ENCODE measurements at regions not wholly inside any gene's neighbourhood (a gene's known extent, or its start where the extent isn't known, plus 50 kb on each side); places are given as distances from the start of the nearest gene placed in this dataset.
A peak's percentile ranks its signal among the peaks of the same experiment; 100 is the strongest.

- TF ChIP-seq MAFK (IDR thresholded peaks at IDR 0.05; ENCODE audit: low read depth, low read length) (no peak), POLR2A (IDR thresholded peaks at IDR 0.05; ENCODE audit: low read depth, low read length) (no peak), RCOR1 (IDR thresholded peaks at IDR 0.05; ENCODE audit: insufficient replicate concordance, low read length) (no peak), CHD1 (IDR thresholded peaks at IDR 0.05; ENCODE audit: low read depth, low read length) (no peak), MAZ (IDR thresholded peaks at IDR 0.05; ENCODE audit: borderline replicate concordance, low read depth, low read length) (no peak), BHLHE40 (IDR thresholded peaks at IDR 0.05; ENCODE audit: low read depth, low read length) (no peak), RAD21 (IDR thresholded peaks at IDR 0.05; ENCODE audit: low read length) (peak; percentile 93), MXI1 (IDR thresholded peaks at IDR 0.05; ENCODE audit: borderline replicate concordance, low read depth, low read length) (no peak), SMC3 (IDR thresholded peaks at IDR 0.05; ENCODE audit: low read depth, low read length) (peak; percentile 87)
- TF ChIP-seq, protein P1, sequence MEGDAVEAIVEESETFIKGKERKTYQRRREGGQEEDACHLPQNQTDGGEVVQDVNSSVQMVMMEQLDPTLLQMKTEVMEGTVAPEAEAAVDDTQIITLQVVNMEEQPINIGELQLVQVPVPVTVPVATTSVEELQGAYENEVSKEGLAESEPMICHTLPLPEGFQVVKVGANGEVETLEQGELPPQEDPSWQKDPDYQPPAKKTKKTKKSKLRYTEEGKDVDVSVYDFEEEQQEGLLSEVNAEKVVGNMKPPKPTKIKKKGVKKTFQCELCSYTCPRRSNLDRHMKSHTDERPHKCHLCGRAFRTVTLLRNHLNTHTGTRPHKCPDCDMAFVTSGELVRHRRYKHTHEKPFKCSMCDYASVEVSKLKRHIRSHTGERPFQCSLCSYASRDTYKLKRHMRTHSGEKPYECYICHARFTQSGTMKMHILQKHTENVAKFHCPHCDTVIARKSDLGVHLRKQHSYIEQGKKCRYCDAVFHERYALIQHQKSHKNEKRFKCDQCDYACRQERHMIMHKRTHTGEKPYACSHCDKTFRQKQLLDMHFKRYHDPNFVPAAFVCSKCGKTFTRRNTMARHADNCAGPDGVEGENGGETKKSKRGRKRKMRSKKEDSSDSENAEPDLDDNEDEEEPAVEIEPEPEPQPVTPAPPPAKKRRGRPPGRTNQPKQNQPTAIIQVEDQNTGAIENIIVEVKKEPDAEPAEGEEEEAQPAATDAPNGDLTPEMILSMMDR (conservative IDR thresholded peaks at IDR 0.05; ENCODE audit: low read depth, low read length) = peak; percentile 83
- TF ChIP-seq, protein P2, sequence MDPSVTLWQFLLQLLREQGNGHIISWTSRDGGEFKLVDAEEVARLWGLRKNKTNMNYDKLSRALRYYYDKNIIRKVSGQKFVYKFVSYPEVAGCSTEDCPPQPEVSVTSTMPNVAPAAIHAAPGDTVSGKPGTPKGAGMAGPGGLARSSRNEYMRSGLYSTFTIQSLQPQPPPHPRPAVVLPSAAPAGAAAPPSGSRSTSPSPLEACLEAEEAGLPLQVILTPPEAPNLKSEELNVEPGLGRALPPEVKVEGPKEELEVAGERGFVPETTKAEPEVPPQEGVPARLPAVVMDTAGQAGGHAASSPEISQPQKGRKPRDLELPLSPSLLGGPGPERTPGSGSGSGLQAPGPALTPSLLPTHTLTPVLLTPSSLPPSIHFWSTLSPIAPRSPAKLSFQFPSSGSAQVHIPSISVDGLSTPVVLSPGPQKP (IDR thresholded peaks at IDR 0.05; ENCODE audit: borderline replicate concordance, low read depth, low read length) = no peak
Measured at GRCh38 chr3:20511863-20512505, 326.0 kb upstream of the SGO1 start.
